HL-60 (cell line): ENCODE measurements at regions not wholly inside any gene's neighbourhood (a gene's known extent, or its start where the extent isn't known, plus 50 kb on each side); places are given as distances from the start of the nearest gene placed in this dataset.

ENCODE experiments used
- DNase-seq, 2 experiments: peaks; one replicate each; pipeline ENCODE4 v3.0.0-alpha.2; 2010 to 2020; ENCODE audit warnings: low read depth in 1 of 2, low spot score in 1 of 2
- H3K27ac ChIP-seq: fragments of 250-450 bp; sonication (Bioruptor Pico); replicated peaks from 2 replicates; pipeline ENCODE4 v1.5.1; 2020; ENCODE audit warnings: mild to moderate bottlenecking, moderate library complexity
- H3K27me3 ChIP-seq: fragments of 250-450 bp; sonication (Bioruptor Pico); 2 replicates; pipeline ENCODE4 v1.5.1; 2021; ENCODE audit warnings: mild to moderate bottlenecking, moderate library complexity; ENCODE audit not compliant: insufficient read depth, poor library complexity, severe bottlenecking
- H3K4me3 ChIP-seq: replicated peaks from 2 replicates; pipeline ENCODE4 v1.5.1; 2011; ENCODE audit warnings: mild to moderate bottlenecking, control low read depth, low read length; ENCODE audit not compliant: insufficient read depth
- GABPA ChIP-seq: IDR thresholded peaks from 2 replicates; pipeline ENCODE4 v1.6.1; 2012; ENCODE audit warnings: low read depth
- POLR2AphosphoS5 ChIP-seq: IDR thresholded peaks from 2 replicates; pipeline ENCODE4 v1.6.1; 2012; ENCODE audit warnings: low read depth
- REST ChIP-seq: IDR thresholded peaks from 2 replicates; pipeline ENCODE4 v1.6.1; 2012; ENCODE audit warnings: low read depth; ENCODE audit not compliant: insufficient replicate concordance
- SPI1 ChIP-seq: IDR thresholded peaks from 2 replicates; pipeline ENCODE4 v1.6.1; 2012; ENCODE audit warnings: low read depth, mild to moderate bottlenecking, borderline replicate concordance
- TF ChIP-seq, protein P1 (sequence below): IDR thresholded peaks from one replicate; pipeline ENCODE4 v1.5.1; 2011; ENCODE audit warnings: low read length, control low read depth, inconsistent platforms; ENCODE audit not compliant: insufficient read depth

GRCh38 chr12:77131977-77132490, 66.7 kb upstream of the E2F7 start:
- TF ChIP-seq, protein P1, sequence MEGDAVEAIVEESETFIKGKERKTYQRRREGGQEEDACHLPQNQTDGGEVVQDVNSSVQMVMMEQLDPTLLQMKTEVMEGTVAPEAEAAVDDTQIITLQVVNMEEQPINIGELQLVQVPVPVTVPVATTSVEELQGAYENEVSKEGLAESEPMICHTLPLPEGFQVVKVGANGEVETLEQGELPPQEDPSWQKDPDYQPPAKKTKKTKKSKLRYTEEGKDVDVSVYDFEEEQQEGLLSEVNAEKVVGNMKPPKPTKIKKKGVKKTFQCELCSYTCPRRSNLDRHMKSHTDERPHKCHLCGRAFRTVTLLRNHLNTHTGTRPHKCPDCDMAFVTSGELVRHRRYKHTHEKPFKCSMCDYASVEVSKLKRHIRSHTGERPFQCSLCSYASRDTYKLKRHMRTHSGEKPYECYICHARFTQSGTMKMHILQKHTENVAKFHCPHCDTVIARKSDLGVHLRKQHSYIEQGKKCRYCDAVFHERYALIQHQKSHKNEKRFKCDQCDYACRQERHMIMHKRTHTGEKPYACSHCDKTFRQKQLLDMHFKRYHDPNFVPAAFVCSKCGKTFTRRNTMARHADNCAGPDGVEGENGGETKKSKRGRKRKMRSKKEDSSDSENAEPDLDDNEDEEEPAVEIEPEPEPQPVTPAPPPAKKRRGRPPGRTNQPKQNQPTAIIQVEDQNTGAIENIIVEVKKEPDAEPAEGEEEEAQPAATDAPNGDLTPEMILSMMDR: no peak
- TF ChIP-seq SPI1: no peak
- Histone ChIP-seq H3K27me3 (no peaks in the 10 kb centered on the region), H3K27ac (no peak overlapping the region), H3K4me3 (no peak overlapping the region)
- no peak for DNase-seq

DNA sequence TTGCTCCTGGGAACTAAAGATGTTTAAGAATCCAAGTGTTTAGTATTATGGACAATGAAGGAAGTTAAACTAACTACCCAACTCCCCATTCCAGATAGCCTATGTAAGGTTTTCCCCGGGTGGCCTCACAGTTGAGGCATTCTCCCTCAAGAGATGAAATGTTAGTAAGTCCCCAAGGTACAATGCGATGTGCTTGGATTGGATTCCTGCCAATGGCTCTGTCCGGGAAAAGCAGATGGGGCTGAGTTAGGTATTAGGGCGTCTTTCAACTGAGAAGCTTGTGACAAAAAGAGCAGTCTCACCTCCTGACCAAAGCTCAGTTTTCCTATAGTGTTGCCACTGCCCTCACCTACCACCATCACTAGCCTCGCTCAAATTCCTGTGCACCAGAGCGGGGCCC, 64.8 kb upstream of the E2F7 start:
- DNase-seq: no peak
- TF ChIP-seq SPI1 (no peak), REST (no peak), POLR2AphosphoS5 (no peak), GABPA (no peak)
- TF ChIP-seq, protein P1: no peak
- H3K27ac ChIP-seq: no peak overlapping the region
- no peak overlapping the region for H3K4me3 ChIP-seq
- H3K27me3 ChIP-seq: no peaks in the 10 kb centered on the region

- Histone ChIP-seq H3K27me3 (no peaks in the 10 kb centered on the region), H3K4me3 (no peak overlapping the region), H3K27ac (no peak overlapping the region)
- TF ChIP-seq, protein P1: no peak
- no peak for TF ChIP-seq POLR2AphosphoS5
- TF ChIP-seq GABPA: no peak
- no peak for TF ChIP-seq SPI1
- TF ChIP-seq REST: no peak
- no peak for DNase-seq
These were observed 59.4 kb upstream of the E2F7 start for GRCh38 chr12:77124767-77125166.

GRCh38 chr12:77122661-77123060, 57.3 kb upstream of the E2F7 start:
- DNase-seq: no peak
- H3K27me3 ChIP-seq: no peaks in the 10 kb centered on the region
- no peak overlapping the region for H3K27ac ChIP-seq
- H3K4me3 ChIP-seq: no peak overlapping the region
- no peak for TF ChIP-seq POLR2AphosphoS5
- TF ChIP-seq GABPA: no peak
- TF ChIP-seq REST: no peak
- TF ChIP-seq, protein P1: no peak
- TF ChIP-seq SPI1: no peak
